MM.1S (cell line): ENCODE measurements at regions not wholly inside any gene's neighbourhood (a gene's known extent, or its start where the extent isn't known, plus 50 kb on each side); places are given as distances from the start of the nearest gene placed in this dataset.

Experiments used
- EZH2phosphoT487 ChIP-seq: fragments of 300-600 bp; sonication (generic); IDR thresholded peaks from 2 replicates; pipeline ENCODE4 v1.6.1; 2018; ENCODE audit warnings: antibody characterized with exemption, low read length
- TF ChIP-seq, protein P1 (sequence below): fragments of 300-600 bp; sonication (generic); IDR thresholded peaks from 2 replicates; pipeline ENCODE4 v1.5.1; 2016; ENCODE audit warnings: antibody characterized with exemption, low read length, mixed read lengths

DNA sequence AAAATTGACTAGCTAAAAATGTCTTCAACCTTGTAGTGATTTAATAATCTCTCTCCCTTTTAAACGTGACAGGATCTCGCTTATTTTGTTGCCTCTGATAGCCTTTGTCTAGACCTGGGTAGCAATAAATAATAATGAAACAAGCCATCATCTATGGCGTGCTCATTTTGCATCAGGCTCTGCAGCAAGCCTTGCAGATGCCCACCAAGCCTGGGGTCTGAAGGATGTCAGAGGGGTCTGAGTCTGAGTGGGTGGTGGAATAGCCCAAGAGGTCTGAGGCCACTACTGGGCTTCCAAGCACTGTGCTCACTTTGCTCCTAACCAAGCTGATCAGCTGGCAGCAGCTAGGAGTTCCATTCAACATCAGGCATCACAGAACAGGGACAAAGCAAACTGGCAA lies 109.4 kb downstream of the GYPC start:
- TF ChIP-seq, protein P1, sequence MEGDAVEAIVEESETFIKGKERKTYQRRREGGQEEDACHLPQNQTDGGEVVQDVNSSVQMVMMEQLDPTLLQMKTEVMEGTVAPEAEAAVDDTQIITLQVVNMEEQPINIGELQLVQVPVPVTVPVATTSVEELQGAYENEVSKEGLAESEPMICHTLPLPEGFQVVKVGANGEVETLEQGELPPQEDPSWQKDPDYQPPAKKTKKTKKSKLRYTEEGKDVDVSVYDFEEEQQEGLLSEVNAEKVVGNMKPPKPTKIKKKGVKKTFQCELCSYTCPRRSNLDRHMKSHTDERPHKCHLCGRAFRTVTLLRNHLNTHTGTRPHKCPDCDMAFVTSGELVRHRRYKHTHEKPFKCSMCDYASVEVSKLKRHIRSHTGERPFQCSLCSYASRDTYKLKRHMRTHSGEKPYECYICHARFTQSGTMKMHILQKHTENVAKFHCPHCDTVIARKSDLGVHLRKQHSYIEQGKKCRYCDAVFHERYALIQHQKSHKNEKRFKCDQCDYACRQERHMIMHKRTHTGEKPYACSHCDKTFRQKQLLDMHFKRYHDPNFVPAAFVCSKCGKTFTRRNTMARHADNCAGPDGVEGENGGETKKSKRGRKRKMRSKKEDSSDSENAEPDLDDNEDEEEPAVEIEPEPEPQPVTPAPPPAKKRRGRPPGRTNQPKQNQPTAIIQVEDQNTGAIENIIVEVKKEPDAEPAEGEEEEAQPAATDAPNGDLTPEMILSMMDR, result no peak
- TF ChIP-seq EZH2phosphoT487, result no peak
